ENCODE measurements at regions not wholly inside any gene's neighbourhood (a gene's known extent, or its start where the extent isn't known, plus 50 kb on each side); places are given as distances from the start of the nearest gene placed in this dataset.

DNA sequence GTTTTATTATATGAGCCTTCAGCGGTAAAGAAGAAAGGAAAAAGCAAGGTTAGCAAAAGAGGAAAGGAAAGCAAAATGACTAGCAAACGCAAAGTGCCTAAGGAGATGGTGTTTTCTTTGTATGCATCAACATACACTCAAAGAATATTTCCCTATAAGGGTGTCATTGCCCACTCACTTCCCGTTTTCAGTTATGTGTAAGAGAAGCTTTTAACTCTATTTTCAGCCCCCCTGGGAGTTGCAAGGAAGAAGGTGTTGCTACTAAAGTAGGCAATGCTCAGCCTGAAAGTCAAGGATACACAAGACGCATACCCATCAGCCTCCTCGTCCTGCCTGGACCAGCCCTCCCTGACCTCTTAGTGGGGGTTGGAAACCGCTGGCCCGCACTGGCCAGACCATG, 267.7 kb upstream of the ZFHX3 start:
- Histone ChIP-seq H3K27me3 (ENCODE audit: control insufficient read depth, extremely low read depth, insufficient read depth, low read length) (no peaks in the 10 kb centered on the region), H3K4me3 (ENCODE audit: control insufficient read depth in 2 of 3, extremely low read depth in 1 of 3, insufficient read depth in 2 of 3, low read depth in 1 of 3, low read length in 3 of 3) (no peak overlapping the region), H3K4me1 (ENCODE audit: control insufficient read depth, extremely low read depth, insufficient read depth, low read length) (no peaks in the 10 kb centered on the region), H4K20me1 (ENCODE audit: control insufficient read depth, extremely low read depth, insufficient read depth, low read length) (no peaks in the 10 kb centered on the region), H3K9me3 (ENCODE audit: control insufficient read depth, low read depth, low read length) (no peaks in the 10 kb centered on the region), H3K9ac (ENCODE audit: control insufficient read depth, extremely low read depth, insufficient read depth, low read length) (no peak overlapping the region), H3K9me1 (ENCODE audit: control insufficient read depth, extremely low read depth, insufficient read depth, low read length) (no peaks in the 10 kb centered on the region), H3K27ac (ENCODE audit: control insufficient read depth, insufficient read depth, low read length) (no peak overlapping the region), H3K79me2 (ENCODE audit: control insufficient read depth, insufficient read depth, low read length) (no peaks in the 10 kb centered on the region), H3K36me3 (ENCODE audit: control insufficient read depth in 2 of 2, extremely low read depth in 1 of 2, insufficient read depth in 2 of 2, low read length in 2 of 2) (no peaks in the 10 kb centered on the region), H3K4me2 (ENCODE audit: control insufficient read depth, extremely low read depth, insufficient read depth, low read depth, low read length) (no peak overlapping the region), H2AFZ (ENCODE audit: control insufficient read depth, low read length) (no peak overlapping the region)
- DNase-seq (ENCODE audit: low read depth, low spot score) (no peak), FAIRE-seq (no peak)
- TF ChIP-seq, protein P1, sequence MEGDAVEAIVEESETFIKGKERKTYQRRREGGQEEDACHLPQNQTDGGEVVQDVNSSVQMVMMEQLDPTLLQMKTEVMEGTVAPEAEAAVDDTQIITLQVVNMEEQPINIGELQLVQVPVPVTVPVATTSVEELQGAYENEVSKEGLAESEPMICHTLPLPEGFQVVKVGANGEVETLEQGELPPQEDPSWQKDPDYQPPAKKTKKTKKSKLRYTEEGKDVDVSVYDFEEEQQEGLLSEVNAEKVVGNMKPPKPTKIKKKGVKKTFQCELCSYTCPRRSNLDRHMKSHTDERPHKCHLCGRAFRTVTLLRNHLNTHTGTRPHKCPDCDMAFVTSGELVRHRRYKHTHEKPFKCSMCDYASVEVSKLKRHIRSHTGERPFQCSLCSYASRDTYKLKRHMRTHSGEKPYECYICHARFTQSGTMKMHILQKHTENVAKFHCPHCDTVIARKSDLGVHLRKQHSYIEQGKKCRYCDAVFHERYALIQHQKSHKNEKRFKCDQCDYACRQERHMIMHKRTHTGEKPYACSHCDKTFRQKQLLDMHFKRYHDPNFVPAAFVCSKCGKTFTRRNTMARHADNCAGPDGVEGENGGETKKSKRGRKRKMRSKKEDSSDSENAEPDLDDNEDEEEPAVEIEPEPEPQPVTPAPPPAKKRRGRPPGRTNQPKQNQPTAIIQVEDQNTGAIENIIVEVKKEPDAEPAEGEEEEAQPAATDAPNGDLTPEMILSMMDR (optimal IDR thresholded peaks at IDR 0.05 in 1 of 3, IDR thresholded peaks at IDR 0.05 in 1 of 3, conservative IDR thresholded peaks at IDR 0.05 in 1 of 3; ENCODE audit: extremely low read depth in 1 of 3, insufficient read depth in 2 of 3, low read length in 3 of 3) = no peak
- TF ChIP-seq EZH2 (IDR thresholded peaks at IDR 0.05; ENCODE audit: low read length) = no peak
- dilution Hi-C loops (cut with MboI; ENCODE audit: extremely low pct_ligation_motif_present, low sequenced_read_pairs) = no loop called here

DNA sequence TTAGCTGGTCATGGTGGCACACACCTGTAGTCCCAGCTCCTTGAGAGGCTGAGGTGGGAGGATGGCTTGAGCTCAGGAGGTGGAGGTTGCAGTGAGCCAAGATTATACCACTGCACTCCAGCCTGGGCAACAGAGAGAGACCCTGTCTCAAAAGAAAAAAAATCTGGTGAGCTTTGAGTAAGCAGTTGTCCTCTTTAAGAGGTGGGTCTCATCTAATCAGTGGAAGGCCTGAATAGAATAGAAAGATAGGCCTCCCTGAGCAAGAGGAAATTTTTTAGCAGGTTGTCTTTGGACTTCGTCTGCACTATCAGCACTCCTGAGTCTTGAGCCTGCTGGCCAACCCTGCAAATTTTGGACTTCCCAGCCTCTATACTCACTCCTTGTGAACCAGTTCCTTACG, 266.0 kb upstream of the ZFHX3 start:
- dilution Hi-C loops (cut with MboI; ENCODE audit: extremely low pct_ligation_motif_present, low sequenced_read_pairs) = no loop called here
- Histone ChIP-seq H3K27ac (ENCODE audit: control insufficient read depth, insufficient read depth, low read length) (no peak overlapping the region), H3K9ac (ENCODE audit: control insufficient read depth, extremely low read depth, insufficient read depth, low read length) (no peak overlapping the region), H3K9me1 (ENCODE audit: control insufficient read depth, extremely low read depth, insufficient read depth, low read length) (no peaks in the 10 kb centered on the region), H3K4me2 (ENCODE audit: control insufficient read depth, extremely low read depth, insufficient read depth, low read depth, low read length) (no peak overlapping the region), H2AFZ (ENCODE audit: control insufficient read depth, low read length) (no peak overlapping the region), H3K79me2 (ENCODE audit: control insufficient read depth, insufficient read depth, low read length) (no peaks in the 10 kb centered on the region), H3K27me3 (ENCODE audit: control insufficient read depth, extremely low read depth, insufficient read depth, low read length) (no peaks in the 10 kb centered on the region), H3K36me3 (ENCODE audit: control insufficient read depth in 2 of 2, extremely low read depth in 1 of 2, insufficient read depth in 2 of 2, low read length in 2 of 2) (no peaks in the 10 kb centered on the region), H3K9me3 (ENCODE audit: control insufficient read depth, low read depth, low read length) (no peaks in the 10 kb centered on the region), H4K20me1 (ENCODE audit: control insufficient read depth, extremely low read depth, insufficient read depth, low read length) (no peaks in the 10 kb centered on the region), H3K4me1 (ENCODE audit: control insufficient read depth, extremely low read depth, insufficient read depth, low read length) (no peaks in the 10 kb centered on the region), H3K4me3 (ENCODE audit: control insufficient read depth in 2 of 3, extremely low read depth in 1 of 3, insufficient read depth in 2 of 3, low read depth in 1 of 3, low read length in 3 of 3) (no peak overlapping the region)
- DNase-seq (ENCODE audit: low read depth, low spot score) = no peak
- TF ChIP-seq, protein P1 (optimal IDR thresholded peaks at IDR 0.05 in 1 of 3, IDR thresholded peaks at IDR 0.05 in 1 of 3, conservative IDR thresholded peaks at IDR 0.05 in 1 of 3; ENCODE audit: extremely low read depth in 1 of 3, insufficient read depth in 2 of 3, low read length in 3 of 3) = no peak
- TF ChIP-seq EZH2 (IDR thresholded peaks at IDR 0.05; ENCODE audit: low read length) = no peak
- no peak for FAIRE-seq

All from keratinocyte (primary cell).